GM20000 (cell line): ENCODE measurements at regions not wholly inside any gene's neighbourhood (a gene's known extent, or its start where the extent isn't known, plus 50 kb on each side); places are given as distances from the start of the nearest gene placed in this dataset.

Experiments used
- DNase-seq: peaks from one replicate; pipeline ENCODE4 v3.0.0; 2012; ENCODE audit warnings: low spot score
- CTCF ChIP-seq: IDR thresholded peaks from 2 replicates; pipeline ENCODE4 v1.5.1; 2012; ENCODE audit warnings: mild to moderate bottlenecking, control low read depth; ENCODE audit errors: extremely low read depth, missing control alignments

GRCh38 chr19:27635401-27635800 is 1577.5 kb downstream of the UQCRFS1 start:
- no peak for DNase-seq
- no peak for TF ChIP-seq CTCF

- DNase-seq, result no peak
- no peak for TF ChIP-seq CTCF
These were observed 1594.9 kb downstream of the UQCRFS1 start for GRCh38 chr19:27618006-27618405.

- DNase-seq, result no peak
- no peak for TF ChIP-seq CTCF
These were observed 1632.0 kb downstream of the UQCRFS1 start for GRCh38 chr19:27580906-27581305.
